ENCODE measurements at regions not wholly inside any gene's neighbourhood (a gene's known extent, or its start where the extent isn't known, plus 50 kb on each side); places are given as distances from the start of the nearest gene placed in this dataset.
"Not testable (repeated sequence)": the region's sequence is repeated elsewhere in the genome, so short reads cannot be mapped to it uniquely, and the experiment has no call there.

GRCh38 chr6:106823058-106823457 lies 151.5 kb downstream of the CD24 start:
- DNase-seq, result no peak
- Mint-ChIP-seq H3K4me1 (ENCODE audit: low read depth) (no peaks in the 10 kb centered on the region), H3K4me3 (no peak overlapping the region), H3K36me3 (ENCODE audit: low read depth) (no peaks in the 10 kb centered on the region), H3K9me3 (no peaks in the 10 kb centered on the region), H3K27me3 (peaks cover 5% of the 10 kb centered on the region), H3K27ac (no peak overlapping the region)
- no peak for ATAC-seq
- intact Hi-C loops (cut with micrococcal nuclease), result no loop called here
- CTCF ChIA-PET, result no interaction called here
- TF ChIP-seq CTCF (IDR thresholded peaks at IDR 0.05), result no peak
- POLR2A ChIA-PET, result no interaction called here

GRCh38 chr6:106820412-106820852 lies 154.1 kb downstream of the CD24 start:
- Mint-ChIP-seq H3K27ac (no peak overlapping the region), H3K4me1 (ENCODE audit: low read depth) (no peaks in the 10 kb centered on the region), H3K36me3 (ENCODE audit: low read depth) (no peaks in the 10 kb centered on the region), H3K9me3 (no peaks in the 10 kb centered on the region), H3K4me3 (no peak overlapping the region), H3K27me3 (peaks cover 3% of the 10 kb centered on the region)
- CTCF ChIA-PET, result interaction anchor here (1.4 kb wide), 1 partner anchor 18 kb away, joined by 3 read pairs; no protein-coding TSS in a partner anchor
- intact Hi-C loops (cut with micrococcal nuclease), result no loop called here
- no peak for TF ChIP-seq CTCF (IDR thresholded peaks at IDR 0.05)
- no peak for DNase-seq
- no peak for ATAC-seq
- POLR2A ChIA-PET, result no interaction called here

GRCh38 chr6:106811088-106811686 lies 163.3 kb downstream of the CD24 start:
- no peak for ATAC-seq

GRCh38 chr6:106808758-106809157 lies 165.8 kb downstream of the CD24 start:
- Mint-ChIP-seq H3K4me3 (no peak overlapping the region), H3K27me3 (peaks cover 1% of the 10 kb centered on the region), H3K27ac (no peak overlapping the region), H3K36me3 (ENCODE audit: low read depth) (peaks cover 2% of the 10 kb centered on the region), H3K4me1 (ENCODE audit: low read depth) (no peaks in the 10 kb centered on the region), H3K9me3 (peaks cover 39% of the 10 kb centered on the region)
- POLR2A ChIA-PET, result no interaction called here
- ATAC-seq (no peak), DNase-seq (no peak)
- CTCF ChIA-PET, result no interaction called here
- intact Hi-C loops (cut with micrococcal nuclease), result no loop called here
- no peak for TF ChIP-seq CTCF (IDR thresholded peaks at IDR 0.05)

More at GRCh38 chr6:106811088-106811686, 163.3 kb downstream of the CD24 start:
- Mint-ChIP-seq H3K36me3 (ENCODE audit: low read depth) (peaks cover 2% of the 10 kb centered on the region), H3K4me3 (no peak overlapping the region), H3K9me3 (peaks cover 39% of the 10 kb centered on the region), H3K27me3 (peaks cover 1% of the 10 kb centered on the region), H3K4me1 (ENCODE audit: low read depth) (no peaks in the 10 kb centered on the region), H3K27ac (no peak overlapping the region)
- ChIA-PET CTCF (no interaction called here), POLR2A (no interaction called here)
- intact Hi-C loops (cut with micrococcal nuclease), result no loop called here
- no peak for DNase-seq
- no peak for TF ChIP-seq CTCF (IDR thresholded peaks at IDR 0.05)

GRCh38 chr6:106807947-106808611 lies 166.4 kb downstream of the CD24 start:
- no peak for TF ChIP-seq CTCF (IDR thresholded peaks at IDR 0.05)
- POLR2A ChIA-PET, result no interaction called here
- CTCF ChIA-PET, result no interaction called here
- Mint-ChIP-seq H3K27ac (no peak overlapping the region), H3K4me3 (no peak overlapping the region), H3K27me3 (peaks cover 1% of the 10 kb centered on the region), H3K9me3 (peaks cover 39% of the 10 kb centered on the region), H3K36me3 (ENCODE audit: low read depth) (peaks cover 2% of the 10 kb centered on the region), H3K4me1 (ENCODE audit: low read depth) (no peaks in the 10 kb centered on the region)
- intact Hi-C loops (cut with micrococcal nuclease), result no loop called here
- no peak for ATAC-seq
- DNase-seq, result no peak

- H3K4me1 Mint-ChIP-seq (ENCODE audit: low read depth); POLR2A ChIA-PET; H3K36me3 Mint-ChIP-seq (ENCODE audit: low read depth); CTCF ChIA-PET; H3K27ac Mint-ChIP-seq; DNase-seq; H3K4me3 Mint-ChIP-seq; H3K27me3 Mint-ChIP-seq; intact Hi-C loops (cut with micrococcal nuclease); ATAC-seq: not testable (repeated sequence)
- H3K9me3 Mint-ChIP-seq, result peaks cover 28% of the 10 kb centered on the region
Observed at GRCh38 chr6:106806253-106806652, 168.3 kb downstream of the CD24 start.
